ENCODE measurements at regions not wholly inside any gene's neighbourhood (a gene's known extent, or its start where the extent isn't known, plus 50 kb on each side); places are given as distances from the start of the nearest gene placed in this dataset.

GRCh38 chr18:56115071-56116015 is 523.0 kb downstream of the TXNL1 start:
- no peak for DNase-seq

DNA sequence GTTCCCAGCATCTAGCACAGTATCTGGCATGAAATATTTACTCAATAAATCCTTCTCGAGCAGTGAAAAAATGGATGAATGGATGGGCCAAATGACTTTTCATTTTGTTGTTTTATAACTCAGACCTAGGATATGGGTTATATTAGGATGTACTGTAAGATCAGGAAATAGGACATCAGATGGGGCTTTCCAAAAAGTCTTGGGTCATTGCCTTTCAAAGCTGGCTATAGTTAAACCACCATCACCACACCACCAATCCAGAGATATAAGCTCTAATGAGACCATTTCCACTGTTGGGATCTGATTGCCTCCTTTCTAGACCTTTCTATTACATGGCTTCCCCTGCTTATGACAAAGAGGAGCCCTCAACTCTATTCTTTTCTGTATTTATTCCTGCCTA is 525.0 kb upstream of the TCF4 start:
- no peak for DNase-seq

DNA sequence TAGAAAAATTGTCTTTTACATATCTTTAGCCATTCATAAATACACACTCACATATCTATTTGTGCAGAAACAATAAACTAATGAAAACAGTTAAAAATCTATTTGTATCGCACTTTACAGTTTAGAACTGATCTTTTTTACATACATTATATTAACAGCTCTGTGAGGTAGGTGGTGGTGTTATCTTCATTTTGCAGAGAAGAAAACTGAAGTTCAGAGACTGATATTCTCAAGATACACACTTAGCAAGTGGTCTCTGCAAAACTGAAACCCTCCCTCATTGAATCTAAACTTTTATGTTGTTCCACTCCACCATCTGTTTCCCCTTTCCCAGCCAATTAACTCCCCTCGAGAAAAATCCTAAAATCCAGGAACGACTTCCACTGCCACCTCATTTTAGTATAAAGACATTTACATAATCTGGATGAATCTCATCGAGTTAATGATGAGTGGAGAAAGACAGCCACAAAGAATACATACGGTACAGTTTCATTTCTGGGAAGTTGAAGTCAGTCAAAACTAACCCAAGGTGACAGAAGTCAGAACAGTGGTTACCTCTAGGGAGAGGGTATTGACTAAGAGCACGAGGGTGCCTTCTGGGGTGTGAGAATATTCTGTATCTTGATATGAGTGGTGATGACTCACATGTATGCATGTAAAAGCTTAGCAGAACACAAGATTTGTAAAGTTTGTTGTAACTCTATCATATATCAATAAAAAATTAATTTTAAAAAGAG is 524.2 kb upstream of the TCF4 start:
- no peak for DNase-seq

DNA sequence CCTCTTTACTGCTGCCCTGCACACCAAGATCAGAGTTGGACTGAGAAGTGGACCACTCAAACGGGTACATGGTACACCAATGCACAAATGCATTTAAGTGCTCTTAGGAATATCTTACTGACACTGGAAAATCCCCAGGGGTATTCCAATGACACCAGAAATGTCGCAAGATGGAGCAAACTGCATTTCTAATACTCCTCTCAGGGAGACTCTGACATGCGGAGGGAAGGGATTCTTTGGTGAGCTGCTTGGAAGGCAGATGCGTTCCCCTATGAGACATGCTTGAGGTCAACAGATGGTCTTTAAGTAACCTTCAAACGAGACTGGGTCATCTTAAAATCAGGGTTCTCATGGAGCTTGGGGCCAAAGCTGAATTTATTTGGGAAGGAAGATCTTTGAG is 521.8 kb upstream of the TCF4 start:
- no peak for DNase-seq

- DNase-seq: no peak
These were observed 520.7 kb upstream of the TCF4 start for GRCh38 chr18:56108478-56109367.

DNA sequence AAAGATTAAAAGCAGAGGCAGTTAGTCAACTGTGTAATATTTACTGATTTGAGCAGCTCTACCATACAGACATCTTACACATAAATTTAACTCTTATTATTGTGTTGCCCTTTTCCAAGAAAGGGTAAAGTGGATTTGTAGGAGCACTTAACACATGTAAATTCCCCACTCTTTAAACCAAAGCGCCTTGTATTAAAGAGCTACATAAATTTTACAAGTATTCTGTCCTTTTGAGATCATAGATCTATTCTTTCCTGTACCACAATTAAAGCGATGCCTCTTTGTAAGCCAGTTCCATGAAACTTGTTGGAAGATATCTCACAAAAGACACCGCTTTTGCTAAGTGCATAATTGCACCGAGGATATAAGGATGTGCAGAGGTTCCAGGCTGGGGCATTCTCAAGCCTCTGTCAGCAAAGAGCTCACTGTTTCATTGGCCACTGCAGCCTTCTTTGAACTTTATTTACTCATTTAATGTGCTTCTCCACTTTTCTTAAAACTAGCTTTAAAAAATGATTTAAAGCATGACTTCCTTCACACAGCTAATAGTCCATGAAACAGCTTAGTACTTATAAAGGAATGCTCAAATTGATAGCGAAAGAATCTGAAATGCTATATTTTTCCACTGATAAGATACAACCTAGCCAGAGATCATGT is 520.0 kb upstream of the TCF4 start:
- DNase-seq: no peak

DNA sequence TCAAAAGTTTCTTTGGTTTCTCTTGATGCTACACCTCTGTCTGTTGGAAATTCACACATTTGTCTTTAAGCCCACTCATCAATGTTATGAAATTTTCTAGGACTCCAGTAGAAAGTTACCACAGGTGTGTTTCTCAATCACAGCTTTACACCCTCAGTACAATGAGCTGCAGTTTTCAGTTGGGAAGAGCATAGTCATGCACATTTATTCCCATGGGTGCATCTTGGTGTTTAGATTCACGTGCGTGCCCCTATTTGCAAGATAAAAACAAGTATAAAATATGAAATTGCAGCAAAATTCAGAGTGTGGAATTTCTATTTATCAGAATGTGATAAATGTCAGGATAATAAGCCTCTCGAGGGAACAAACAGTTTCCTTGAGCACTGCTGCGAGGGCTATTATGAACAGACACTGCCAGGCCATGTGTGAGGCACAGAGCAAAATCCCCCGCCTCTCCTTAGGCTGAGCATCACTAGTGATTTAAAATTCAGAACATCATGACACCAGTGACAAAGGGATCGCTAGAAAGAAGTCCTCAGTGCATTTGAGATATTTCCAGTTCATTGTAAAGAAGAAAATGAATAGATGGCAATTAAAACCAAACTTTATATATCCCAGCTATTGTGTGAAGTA is 512.2 kb upstream of the TCF4 start:
- DNase-seq: no peak

GRCh38 chr18:56097621-56098020 is 509.6 kb upstream of the TCF4 start:
- no peak for DNase-seq

DNA sequence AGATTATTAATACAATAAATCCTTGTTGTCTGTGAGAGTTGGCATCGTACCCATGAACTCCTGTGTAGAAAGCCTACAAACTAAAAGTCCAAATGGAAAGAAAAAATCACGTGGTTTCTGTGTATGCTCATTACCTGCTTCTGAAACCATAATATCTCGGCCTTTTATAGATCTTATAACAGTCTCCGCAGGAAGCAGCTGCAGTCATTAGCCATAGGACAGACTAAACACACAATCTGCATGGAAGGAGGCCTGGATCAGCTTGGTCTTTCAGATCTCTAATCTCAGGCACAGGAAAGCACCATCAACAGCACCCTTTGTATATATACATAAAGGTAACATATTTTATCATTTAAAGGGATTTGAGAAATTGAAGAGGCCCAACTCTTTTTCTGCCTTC is 508.9 kb upstream of the TCF4 start:
- DNase-seq: no peak

DNA sequence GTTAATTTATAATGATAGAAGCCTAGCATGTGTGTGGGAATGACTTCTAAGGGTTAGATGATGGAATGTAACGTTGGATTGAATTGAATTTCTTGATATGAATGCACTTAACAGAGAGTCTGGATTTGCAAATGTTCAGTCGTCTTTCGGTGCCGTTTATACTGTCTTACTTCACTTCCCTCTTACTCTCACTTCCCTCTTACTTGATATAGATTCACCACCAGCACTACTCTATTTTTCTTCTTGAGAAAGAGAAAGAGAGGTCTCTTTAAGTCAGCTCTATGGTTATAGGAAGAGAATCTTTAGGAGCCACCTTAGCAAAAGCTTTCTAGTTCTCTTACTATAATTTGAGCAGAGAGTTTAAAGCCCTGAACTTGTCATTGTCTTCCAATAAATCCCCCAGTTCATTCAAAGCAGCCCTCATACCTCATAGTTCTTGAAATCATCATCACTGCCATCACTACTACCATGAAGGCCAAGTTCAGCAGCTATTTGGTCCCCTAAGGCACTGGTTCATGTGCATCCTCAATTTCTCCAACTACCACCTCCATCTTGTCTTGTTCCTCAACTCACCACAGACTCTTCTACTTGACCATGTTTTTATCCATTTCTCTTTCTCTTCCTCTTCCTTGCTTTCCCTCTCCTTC is 501.7 kb upstream of the TCF4 start:
- DNase-seq: no peak

DNA sequence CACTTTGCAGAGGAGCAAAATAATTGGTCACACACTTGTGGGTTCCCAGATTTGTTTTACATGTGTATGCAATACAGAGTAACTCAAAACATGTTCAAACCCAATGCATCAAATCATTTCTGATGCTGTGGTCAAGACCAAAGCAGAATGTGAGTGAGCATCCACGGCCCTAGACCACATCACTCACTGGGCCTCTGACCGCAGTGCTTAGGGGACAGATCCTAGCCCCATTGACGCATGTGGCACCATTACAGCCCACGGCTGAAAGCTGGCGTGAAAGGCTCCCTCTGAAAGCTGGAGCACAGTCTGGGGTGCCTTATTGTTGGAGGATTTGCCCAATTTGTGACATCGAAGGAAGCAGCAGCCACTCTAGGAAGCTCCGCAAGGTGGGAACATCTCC is 498.8 kb upstream of the TCF4 start:
- no peak for DNase-seq

GRCh38 chr18:56086176-56086575 is 498.2 kb upstream of the TCF4 start:
- DNase-seq: no peak

- DNase-seq: no peak
These were observed 497.6 kb upstream of the TCF4 start for GRCh38 chr18:56085551-56085950.

- DNase-seq: peak; percentile 47
These were observed 495.7 kb upstream of the TCF4 start for GRCh38 chr18:56083523-56084287.

- DNase-seq: no peak
These were observed 495.1 kb upstream of the TCF4 start for GRCh38 chr18:56083097-56083521.

DNA sequence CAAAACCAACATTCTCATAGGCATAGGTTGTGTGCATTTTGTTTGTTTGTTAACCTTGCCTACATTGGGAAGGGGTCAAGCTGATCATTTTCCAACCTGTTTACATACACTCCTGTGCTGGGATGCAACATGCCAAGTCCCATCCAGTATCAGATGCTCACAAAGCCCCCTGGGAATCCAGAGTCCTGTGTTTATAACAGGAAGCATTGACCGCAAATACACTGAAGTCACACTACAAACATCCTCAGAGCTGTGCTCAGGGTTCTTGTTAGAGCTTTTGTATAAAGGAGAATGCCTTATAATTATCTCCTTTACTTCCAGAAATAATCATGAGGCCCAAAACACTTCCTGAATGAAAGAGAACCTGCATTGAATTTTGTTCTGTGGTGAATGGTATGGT is 488.7 kb upstream of the TCF4 start:
- no peak for DNase-seq

GRCh38 chr18:56068701-56069100 is 480.7 kb upstream of the TCF4 start:
- no peak for DNase-seq

- DNase-seq: no peak
These were observed 480.1 kb upstream of the TCF4 start for GRCh38 chr18:56067969-56068671.

- no peak for DNase-seq
These were observed 479.4 kb upstream of the TCF4 start for GRCh38 chr18:56067214-56067894.

Data from NCI-H1436 (cell line).